ENCODE measurements at regions not wholly inside any gene's neighbourhood (a gene's known extent, or its start where the extent isn't known, plus 50 kb on each side); places are given as distances from the start of the nearest gene placed in this dataset.
"Not testable (repeated sequence)": the region's sequence is repeated elsewhere in the genome, so short reads cannot be mapped to it uniquely, and the experiment has no call there.

- no peaks in the 10 kb centered on the region for H3K9me3 ChIP-seq
- ATAC-seq = no peak
- H3K27ac ChIP-seq = no peak overlapping the region
- ChIA-PET POLR2A (no interaction called here), CTCF (interaction anchor here (0.8 kb wide), 1 partner anchor 33 kb away, joined by 3 read pairs; no protein-coding TSS in a partner anchor)
- H3K4me3 ChIP-seq = no peak overlapping the region
- FAIRE-seq = no peak
- H3K4me2 ChIP-seq = no peak overlapping the region
- H3K4me1 ChIP-seq = no peaks in the 10 kb centered on the region
- DNase-seq (ENCODE audit: low read depth in 1 of 2, low spot score in 1 of 2) = no peak
- WGBS (ENCODE audit: missing lambda C conversion rate) = 53% methylated on average over 1 of the region's 1 CpG
- no peak for TF ChIP-seq MAZ (IDR thresholded peaks at IDR 0.05; ENCODE audit: borderline replicate concordance, low read depth, low read length)
- TF ChIP-seq HES2 (IDR thresholded peaks at IDR 0.05) = no peak
- no peak for TF ChIP-seq RARB (CRISPR knock-in tag; IDR thresholded peaks at IDR 0.05)
- TF ChIP-seq EP300 (IDR thresholded peaks at IDR 0.05) = no peak
Measured at GRCh38 chr4:77451530-77451929, 154.1 kb upstream of the CXCL13 start.

DNA sequence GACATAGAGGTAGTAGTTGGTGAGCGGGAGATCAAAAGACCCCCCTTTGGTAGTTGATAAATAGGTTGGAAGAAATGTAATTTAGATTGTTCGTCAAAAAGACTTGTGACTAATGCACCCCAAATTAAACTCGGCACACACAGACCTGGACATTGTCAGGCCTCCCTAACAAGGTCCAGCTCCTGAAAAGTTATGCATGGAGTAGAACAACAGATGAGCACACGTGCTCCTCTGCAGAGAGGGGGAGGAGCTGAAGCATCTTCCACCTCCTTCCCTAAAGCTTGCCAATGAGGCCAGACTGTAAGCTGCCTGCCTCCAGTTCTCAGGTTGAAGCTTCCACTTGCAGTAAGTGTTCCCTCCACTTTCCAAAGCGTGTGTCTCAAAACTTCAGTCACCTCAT lies 153.5 kb upstream of the CXCL13 start:
- POLR2A ChIA-PET; H3K4me3 ChIP-seq; ATAC-seq; DNase-seq (ENCODE audit: low read depth in 1 of 2, low spot score in 1 of 2); H3K4me1 ChIP-seq; H3K4me2 ChIP-seq; FAIRE-seq; H3K27ac ChIP-seq; H3K9me3 ChIP-seq: not testable (repeated sequence)
- CTCF ChIA-PET = interaction anchor here (0.8 kb wide), 1 partner anchor 33 kb away, joined by 3 read pairs; no protein-coding TSS in a partner anchor
- 14% methylated on average over 5 of the region's 5 CpGs for WGBS (ENCODE audit: missing lambda C conversion rate)

- TF ChIP-seq RAD21 (conservative IDR thresholded peaks at IDR 0.05 in 1 of 2, IDR thresholded peaks at IDR 0.05 in 1 of 2) (no peak), RFX5 (IDR thresholded peaks at IDR 0.05) (no peak), TFCP2L1 (CRISPR knock-in tag; IDR thresholded peaks at IDR 0.05) (no peak), USF2 (IDR thresholded peaks at IDR 0.05) (no peak), RCOR1 (IDR thresholded peaks at IDR 0.05; ENCODE audit: low read depth, low read length) (no peak), RNF2 (IDR thresholded peaks at IDR 0.05; ENCODE audit: borderline replicate concordance, low read depth) (no peak), FOSB (CRISPR knock-in tag; IDR thresholded peaks at IDR 0.05) (no peak), CBX8 (IDR thresholded peaks at IDR 0.05) (no peak), EHF (CRISPR knock-in tag; IDR thresholded peaks at IDR 0.05) (no peak), NR3C1 (IDR thresholded peaks at IDR 0.05) (no peak), GATA3 (IDR thresholded peaks at IDR 0.05; ENCODE audit: borderline replicate concordance) (no peak), BHLHE40 (IDR thresholded peaks at IDR 0.05; ENCODE audit: low read depth, low read length) (no peak)
- TF ChIP-seq, protein P1, sequence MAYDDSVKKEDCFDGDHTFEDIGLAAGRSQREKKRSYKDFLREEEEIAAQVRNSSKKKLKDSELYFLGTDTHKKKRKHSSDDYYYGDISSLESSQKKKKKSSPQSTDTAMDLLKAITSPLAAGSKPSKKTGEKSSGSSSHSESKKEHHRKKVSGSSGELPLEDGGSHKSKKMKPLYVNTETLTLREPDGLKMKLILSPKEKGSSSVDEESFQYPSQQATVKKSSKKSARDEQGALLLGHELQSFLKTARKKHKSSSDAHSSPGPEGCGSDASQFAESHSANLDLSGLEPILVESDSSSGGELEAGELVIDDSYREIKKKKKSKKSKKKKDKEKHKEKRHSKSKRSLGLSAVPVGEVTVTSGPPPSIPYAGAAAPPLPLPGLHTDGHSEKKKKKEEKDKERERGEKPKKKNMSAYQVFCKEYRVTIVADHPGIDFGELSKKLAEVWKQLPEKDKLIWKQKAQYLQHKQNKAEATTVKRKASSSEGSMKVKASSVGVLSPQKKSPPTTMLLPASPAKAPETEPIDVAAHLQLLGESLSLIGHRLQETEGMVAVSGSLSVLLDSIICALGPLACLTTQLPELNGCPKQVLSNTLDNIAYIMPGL (CRISPR knock-in tag; IDR thresholded peaks at IDR 0.05; ENCODE audit: borderline replicate concordance) = no peak
- H3K4me2 ChIP-seq = no peak overlapping the region
- no peak overlapping the region for H3K27ac ChIP-seq
- WGBS (ENCODE audit: missing lambda C conversion rate) = 88% methylated on average over 1 of the region's 1 CpG
- DNase-seq (ENCODE audit: low read depth in 1 of 2, low spot score in 1 of 2) (no peak), FAIRE-seq (no peak), ATAC-seq (no peak)
- no peaks in the 10 kb centered on the region for H3K9me3 ChIP-seq
- POLR2A ChIA-PET = no interaction called here
- CTCF ChIA-PET = interaction anchor here (1.5 kb wide), 1 partner anchor 147 kb away, joined by 5 read pairs; no protein-coding TSS in a partner anchor
- H3K4me3 ChIP-seq = no peak overlapping the region
- H3K4me1 ChIP-seq = no peaks in the 10 kb centered on the region
Measured at GRCh38 chr4:77453911-77454310, 151.7 kb upstream of the CXCL13 start.

- no peak overlapping the region for H3K27ac ChIP-seq
- no peak overlapping the region for H3K4me2 ChIP-seq
- 0% methylated on average over 1 of the region's 1 CpG for WGBS (ENCODE audit: missing lambda C conversion rate)
- DNase-seq (ENCODE audit: low read depth in 1 of 2, low spot score in 1 of 2) (no peak), FAIRE-seq (no peak), ATAC-seq (no peak)
- no peak overlapping the region for H3K4me3 ChIP-seq
- POLR2A ChIA-PET = no interaction called here
- no peaks in the 10 kb centered on the region for H3K4me1 ChIP-seq
- TF ChIP-seq SMC3 (IDR thresholded peaks at IDR 0.05) = no peak
- TF ChIP-seq ZNF302 (CRISPR knock-in tag; IDR thresholded peaks at IDR 0.05) = no peak
- no peak for TF ChIP-seq EP300 (IDR thresholded peaks at IDR 0.05)
- TF ChIP-seq BHLHE40 (IDR thresholded peaks at IDR 0.05; ENCODE audit: low read depth, low read length) = no peak
- no peak for TF ChIP-seq POLR2A (IDR thresholded peaks at IDR 0.05; ENCODE audit: low read length)
- TF ChIP-seq FOSB (CRISPR knock-in tag; IDR thresholded peaks at IDR 0.05) = no peak
- TF ChIP-seq ZSCAN20 (CRISPR knock-in tag; IDR thresholded peaks at IDR 0.05) = no peak
- no peak for TF ChIP-seq CEBPB (IDR thresholded peaks at IDR 0.05)
- no peak for TF ChIP-seq ZC3H11A (IDR thresholded peaks at IDR 0.05)
- TF ChIP-seq PHF8 (IDR thresholded peaks at IDR 0.05; ENCODE audit: borderline replicate concordance, low read depth) = no peak
- no peak for TF ChIP-seq EHF (CRISPR knock-in tag; IDR thresholded peaks at IDR 0.05)
- TF ChIP-seq EHMT2 (IDR thresholded peaks at IDR 0.05; ENCODE audit: low read depth) = no peak
- CTCF ChIA-PET = no interaction called here
- no peaks in the 10 kb centered on the region for H3K9me3 ChIP-seq
Measured at GRCh38 chr4:77454858-77455257, 150.8 kb upstream of the CXCL13 start.

DNA sequence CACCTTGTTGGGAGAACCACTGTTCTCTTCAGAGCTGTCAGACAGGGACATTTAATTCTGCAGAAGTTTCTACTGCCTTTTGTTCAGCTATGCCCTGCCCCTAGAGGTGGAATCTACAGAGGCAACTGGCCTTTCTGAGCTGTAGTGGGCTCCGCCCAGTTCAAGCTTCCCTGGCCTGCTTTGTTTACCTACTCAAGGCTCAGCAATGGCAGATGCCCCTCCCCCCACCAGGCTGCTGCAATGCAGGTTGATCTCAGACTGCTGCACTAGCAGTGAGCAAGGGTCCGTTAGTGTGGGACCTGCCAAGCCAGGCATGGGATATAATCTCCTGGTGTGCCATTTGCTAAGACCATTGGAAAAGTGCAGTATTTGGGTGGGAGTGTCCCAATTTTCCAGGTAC lies 141.5 kb upstream of the CXCL13 start:
- 67% methylated on average over 2 of the region's 2 CpGs for WGBS (ENCODE audit: missing lambda C conversion rate)
- CTCF ChIA-PET, FAIRE-seq: not testable (repeated sequence)

More for the DNA sequence above, 141.5 kb upstream of the CXCL13 start:
- H3K4me2 ChIP-seq; POLR2A ChIA-PET; H3K27ac ChIP-seq; DNase-seq (ENCODE audit: low read depth in 1 of 2, low spot score in 1 of 2); H3K9me3 ChIP-seq; H3K4me1 ChIP-seq; ATAC-seq; H3K4me3 ChIP-seq: not testable (repeated sequence)
